Endothelial cell of umbilical vein (primary cell): ENCODE measurements at regions not wholly inside any gene's neighbourhood (a gene's known extent, or its start where the extent isn't known, plus 50 kb on each side); places are given as distances from the start of the nearest gene placed in this dataset.
"Not testable (repeated sequence)": the region's sequence is repeated elsewhere in the genome, so short reads cannot be mapped to it uniquely, and the experiment has no call there.

ENCODE experiments used
- BruUV-seq: library from RNA; stranded (reverse); fragments of 400-500 nt; replicated peaks from 2 replicates; lab custom pipeline; 2021; lab: Mats Ljungman, UMichigan
- CTCF ChIA-PET: fragments of 300-600, 350-600 bp; sonication (Branson Sonifier 250); formaldehyde crosslinking; loops from one replicate; lab custom pipeline; 2021; ENCODE audit warnings: antibody characterized with exemption, inconsistent platforms; lab: Charles Lee
- POLR2A ChIA-PET: fragments of 300-600, 350-600 bp; sonication (Branson Sonifier 250); formaldehyde crosslinking; loops from one replicate; lab custom pipeline; 2021; ENCODE audit warnings: antibody characterized with exemption, inconsistent platforms; lab: Charles Lee
- DNase-seq: peaks from one replicate; pipeline ENCODE4 v3.0.0-alpha.2; 2011; ENCODE audit warnings: low read depth, low spot score
- FAIRE-seq: peaks from 2 replicates; lab custom pipeline; 2011; peaks lifted over from hg19 to GRCh38; lab: Jason Lieb, UNC
- H2AFZ ChIP-seq: 2 replicates; pipeline ENCODE4 v1.6.0; 2012; ENCODE audit warnings: low read depth, low read length, control low read depth, inconsistent platforms
- H3K27ac ChIP-seq: 2 replicates; pipeline ENCODE4 v1.5.1; 2011; ENCODE audit warnings: low read depth, mild to moderate bottlenecking, control low read depth, low read length, moderate library complexity; ENCODE audit not compliant: insufficient read depth
- H3K27me3 ChIP-seq, 2 experiments: 2 replicates each; pipeline versions ENCODE4 v1.6.0 to v1.6.1; 2011; ENCODE audit warnings: low read length in 2 of 2, mixed read lengths in 1 of 2; ENCODE audit not compliant: control insufficient read depth in 2 of 2, insufficient read depth in 2 of 2
- H3K36me3 ChIP-seq, 2 experiments: 2 replicates in 1 of 2; 3 replicates in 1 of 2; pipeline ENCODE4 v1.5.1; 2011; ENCODE audit warnings: low read length in 2 of 2, mild to moderate bottlenecking in 1 of 2, moderate library complexity in 1 of 2; ENCODE audit not compliant: control insufficient read depth in 2 of 2, insufficient read depth in 2 of 2; ENCODE audit errors: extremely low read depth in 1 of 2
- H3K4me1 ChIP-seq: 3 replicates; pipeline ENCODE4 v1.5.1; 2011; ENCODE audit warnings: mild to moderate bottlenecking, low read length; ENCODE audit not compliant: control insufficient read depth, insufficient read depth; ENCODE audit errors: extremely low read depth
- H3K4me2 ChIP-seq: 2 replicates; pipeline ENCODE4 v1.6.1; 2011; ENCODE audit warnings: low read length, control low read depth, mixed read lengths; ENCODE audit not compliant: insufficient read depth
- H3K4me3 ChIP-seq, 3 experiments: fragments of 200-600 bp in 1 of 3; sonication (generic), shearing (Covaris generic) in 1 of 3; replicated peaks in 1 of 3; 2 replicates each; pipeline ENCODE4 v1.5.1; 2011 to 2016; ENCODE audit warnings: control low read depth in 3 of 3, low read length in 3 of 3, mild to moderate bottlenecking in 2 of 3, inconsistent platforms in 1 of 3, low read depth in 1 of 3, moderate library complexity in 1 of 3; ENCODE audit not compliant: insufficient read depth in 1 of 3
- H3K79me2 ChIP-seq: 2 replicates; pipeline ENCODE4 v1.6.0; 2012; ENCODE audit warnings: low read length, inconsistent platforms; ENCODE audit not compliant: control insufficient read depth, insufficient read depth
- H3K9ac ChIP-seq: replicated peaks from 2 replicates; pipeline ENCODE3; 2011; ENCODE audit warnings: low read length, control low read depth; ENCODE audit not compliant: insufficient read depth; ENCODE audit errors: extremely low read depth
- H3K9me1 ChIP-seq: replicated peaks from 3 replicates; pipeline ENCODE4 v1.6.0; 2011; ENCODE audit warnings: mild to moderate bottlenecking, low read length; ENCODE audit not compliant: control insufficient read depth, insufficient read depth; ENCODE audit errors: extremely low read depth
- H3K9me3 ChIP-seq: replicated peaks from 2 replicates; pipeline ENCODE4 v1.5.1; 2012; ENCODE audit warnings: low read length, inconsistent platforms; ENCODE audit not compliant: control insufficient read depth, insufficient read depth
- H4K20me1 ChIP-seq: replicated peaks from 2 replicates; pipeline ENCODE3; 2011; ENCODE audit warnings: mild to moderate bottlenecking, low read length; ENCODE audit not compliant: control insufficient read depth, insufficient read depth; ENCODE audit errors: extremely low read depth
- EZH2 ChIP-seq: IDR thresholded peaks from 2 replicates; pipeline ENCODE4 v1.6.1; 2012; ENCODE audit warnings: borderline replicate concordance, low read depth, mild to moderate bottlenecking, moderate library complexity, low read length, inconsistent platforms; ENCODE audit not compliant: severe bottlenecking
- FOS ChIP-seq: IDR thresholded peaks from 2 replicates; pipeline ENCODE4 v1.6.1; 2011; ENCODE audit warnings: mild to moderate bottlenecking, low read length, moderate library complexity, borderline replicate concordance; ENCODE audit not compliant: insufficient read depth
- GATA2 ChIP-seq: IDR thresholded peaks from 2 replicates; pipeline ENCODE4 v1.7.0; 2011; ENCODE audit warnings: low read depth, mild to moderate bottlenecking, moderate library complexity, mixed read lengths, low read length; ENCODE audit not compliant: insufficient read length, insufficient read depth
- JUN ChIP-seq: IDR thresholded peaks from 2 replicates; pipeline ENCODE4 v1.6.1; 2011; ENCODE audit warnings: borderline replicate concordance, low read depth; ENCODE audit not compliant: insufficient read length, insufficient read depth
- MYC ChIP-seq: IDR thresholded peaks from one replicate; pipeline ENCODE4 v1.6.1; 2011; ENCODE audit warnings: mild to moderate bottlenecking, low read depth, low read length
- POLR2A ChIP-seq: IDR thresholded peaks from 2 replicates; pipeline ENCODE4 v1.6.1; 2012; ENCODE audit warnings: low read depth, mild to moderate bottlenecking, control low read depth, low read length
- POLR2AphosphoS5 ChIP-seq: IDR thresholded peaks from 2 replicates; pipeline ENCODE4 v1.6.1; 2012; ENCODE audit warnings: low read depth, mild to moderate bottlenecking, control low read depth, low read length, moderate library complexity; ENCODE audit not compliant: insufficient read depth
- dilution Hi-C: fragments of 300-500 bp; cut with MboI; formaldehyde crosslinking; loops from one replicate; pipeline ENCODE4 v1.15.0; 2019; ENCODE audit warnings: low sequenced_read_pairs; ENCODE audit not compliant: extremely low pct_ligation_motif_present
- intact Hi-C: fragments of 100-400 bp; cut with micrococcal nuclease; formaldehyde crosslinking; loops from one replicate; pipeline ENCODE4 v1.10.0; 2022
- TF ChIP-seq, protein P1 (sequence below), 2 donors: IDR thresholded peaks; 1 replicate in 1 of 2; 2 replicates in 1 of 2; pipeline ENCODE4 v1.5.1; 2011; ENCODE audit warnings: low read length in 2 of 2, mild to moderate bottlenecking in 2 of 2, moderate library complexity in 2 of 2, control low read depth in 1 of 2, inconsistent platforms in 1 of 2, low read depth in 1 of 2; ENCODE audit not compliant: insufficient read depth in 1 of 2; ENCODE audit errors: extremely low read depth in 1 of 2
- TF ChIP-seq, protein P2 (sequence below): IDR thresholded peaks from 2 replicates; pipeline ENCODE4 v1.6.1; 2011; ENCODE audit not compliant: insufficient read depth, insufficient read length

DNA sequence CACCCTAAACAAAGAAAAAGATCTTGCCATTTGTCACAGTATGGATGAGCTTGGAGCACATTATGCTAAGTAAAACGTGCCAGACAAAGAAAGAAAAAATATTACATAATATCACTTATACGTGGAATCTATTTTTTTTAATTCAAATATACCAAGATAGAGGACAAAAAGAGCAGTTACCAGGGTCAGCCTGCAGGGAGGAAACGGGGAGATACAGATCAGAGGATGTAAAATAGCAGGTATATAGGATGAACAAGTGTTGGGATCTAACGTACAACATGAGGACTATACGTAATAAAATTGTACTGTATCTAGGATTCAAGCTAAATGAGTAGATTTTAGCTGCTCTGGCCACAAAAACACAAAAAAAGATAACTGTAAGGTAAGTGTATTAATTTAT is 247.5 kb downstream of the TMEM161B start:
- Histone ChIP-seq H3K36me3 (no peaks in the 10 kb centered on the region), H3K4me2 (no peak overlapping the region), H3K9ac (no peak overlapping the region), H2AFZ (no peak overlapping the region), H3K27ac (no peak overlapping the region), H3K27me3 (no peaks in the 10 kb centered on the region), H3K79me2 (no peaks in the 10 kb centered on the region), H3K9me1 (no peaks in the 10 kb centered on the region), H3K9me3 (no peaks in the 10 kb centered on the region), H3K4me3 (no peak overlapping the region), H3K4me1 (no peaks in the 10 kb centered on the region), H4K20me1 (no peaks in the 10 kb centered on the region)
- CTCF ChIA-PET, result no interaction called here
- BruUV-seq, result no TSS peak
- intact Hi-C loops (no loop called here), dilution Hi-C loops (no loop called here)
- POLR2A ChIA-PET, result no interaction called here
- TF ChIP-seq EZH2 (no peak), JUN (no peak), MYC (no peak), POLR2AphosphoS5 (no peak), FOS (no peak), GATA2 (no peak), POLR2A (no peak)
- TF ChIP-seq, protein P1, sequence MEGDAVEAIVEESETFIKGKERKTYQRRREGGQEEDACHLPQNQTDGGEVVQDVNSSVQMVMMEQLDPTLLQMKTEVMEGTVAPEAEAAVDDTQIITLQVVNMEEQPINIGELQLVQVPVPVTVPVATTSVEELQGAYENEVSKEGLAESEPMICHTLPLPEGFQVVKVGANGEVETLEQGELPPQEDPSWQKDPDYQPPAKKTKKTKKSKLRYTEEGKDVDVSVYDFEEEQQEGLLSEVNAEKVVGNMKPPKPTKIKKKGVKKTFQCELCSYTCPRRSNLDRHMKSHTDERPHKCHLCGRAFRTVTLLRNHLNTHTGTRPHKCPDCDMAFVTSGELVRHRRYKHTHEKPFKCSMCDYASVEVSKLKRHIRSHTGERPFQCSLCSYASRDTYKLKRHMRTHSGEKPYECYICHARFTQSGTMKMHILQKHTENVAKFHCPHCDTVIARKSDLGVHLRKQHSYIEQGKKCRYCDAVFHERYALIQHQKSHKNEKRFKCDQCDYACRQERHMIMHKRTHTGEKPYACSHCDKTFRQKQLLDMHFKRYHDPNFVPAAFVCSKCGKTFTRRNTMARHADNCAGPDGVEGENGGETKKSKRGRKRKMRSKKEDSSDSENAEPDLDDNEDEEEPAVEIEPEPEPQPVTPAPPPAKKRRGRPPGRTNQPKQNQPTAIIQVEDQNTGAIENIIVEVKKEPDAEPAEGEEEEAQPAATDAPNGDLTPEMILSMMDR (IDR thresholded peaks at IDR 0.05; ENCODE audit: extremely low read depth in 1 of 2, insufficient read depth in 1 of 2, low read depth in 1 of 2, low read length in 2 of 2), result no peak
- TF ChIP-seq, protein P2, sequence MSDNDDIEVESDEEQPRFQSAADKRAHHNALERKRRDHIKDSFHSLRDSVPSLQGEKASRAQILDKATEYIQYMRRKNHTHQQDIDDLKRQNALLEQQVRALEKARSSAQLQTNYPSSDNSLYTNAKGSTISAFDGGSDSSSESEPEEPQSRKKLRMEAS, result no peak
- DNase-seq, result no peak
- FAIRE-seq, result no peak

DNA sequence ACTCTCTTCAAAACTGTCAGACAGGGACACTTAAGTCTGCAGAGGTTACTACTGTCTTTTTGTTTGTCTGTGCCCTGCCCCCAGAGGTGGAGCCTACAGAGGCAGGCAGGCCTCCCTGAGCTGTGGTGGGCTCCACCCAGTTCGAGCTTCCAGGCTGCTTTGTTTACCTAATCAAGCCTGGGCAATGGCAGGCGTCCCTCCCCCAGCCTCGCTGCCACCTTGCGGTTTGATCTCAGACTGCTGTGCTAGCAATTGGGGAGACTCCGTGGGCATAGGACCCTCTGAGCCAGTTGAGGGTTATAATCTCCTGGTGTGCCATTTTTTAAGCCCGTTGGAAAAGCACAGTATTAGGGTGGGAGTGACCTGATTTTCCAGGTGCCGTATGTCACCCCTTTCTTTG is 253.7 kb downstream of the TMEM161B start:
- H2AFZ ChIP-seq, H3K27ac ChIP-seq, H3K9ac ChIP-seq, H4K20me1 ChIP-seq, H3K79me2 ChIP-seq, H3K4me3 ChIP-seq, dilution Hi-C loops, H3K4me2 ChIP-seq, POLR2A ChIA-PET, CTCF ChIA-PET, H3K9me1 ChIP-seq, H3K27me3 ChIP-seq, intact Hi-C loops, FAIRE-seq, DNase-seq, H3K9me3 ChIP-seq, H3K36me3 ChIP-seq, BruUV-seq, H3K4me1 ChIP-seq: not testable (repeated sequence)
